LNCaP clone FGC (cell line): ENCODE measurements at regions not wholly inside any gene's neighbourhood (a gene's known extent, or its start where the extent isn't known, plus 50 kb on each side); places are given as distances from the start of the nearest gene placed in this dataset.

Source experiments
- DNase-seq: peaks from one replicate; pipeline ENCODE4 v3.0.0-alpha.2; 2011; ENCODE audit warnings: low read depth
- H3K4me3 ChIP-seq: 2 replicates; pipeline ENCODE4 v1.5.1; 2011; ENCODE audit warnings: mild to moderate bottlenecking, low read depth, low read length, control low read depth
- CTCF ChIP-seq: IDR thresholded peaks from 2 replicates; pipeline ENCODE4 v1.5.1; 2012; ENCODE audit warnings: mild to moderate bottlenecking; ENCODE audit not compliant: control insufficient read depth, insufficient read depth; ENCODE audit errors: extremely low read depth

GRCh38 chr15:38622908-38623307 lies 58.3 kb upstream of the RASGRP1 start:
- TF ChIP-seq CTCF, result no peak
- DNase-seq, result no peak
- H3K4me3 ChIP-seq, result no peak overlapping the region

GRCh38 chr15:38623744-38624143 lies 59.1 kb upstream of the RASGRP1 start:
- no peak for TF ChIP-seq CTCF
- DNase-seq, result no peak
- no peak overlapping the region for H3K4me3 ChIP-seq

- TF ChIP-seq CTCF, result no peak
- no peak overlapping the region for H3K4me3 ChIP-seq
- DNase-seq, result no peak
Measured at GRCh38 chr15:38624244-38625205, 59.9 kb upstream of the RASGRP1 start.

- no peak for DNase-seq
- no peak for TF ChIP-seq CTCF
- H3K4me3 ChIP-seq, result no peak overlapping the region
Measured at GRCh38 chr15:38625886-38626285, 61.3 kb upstream of the RASGRP1 start.

GRCh38 chr15:38626443-38627050 lies 61.9 kb upstream of the RASGRP1 start:
- TF ChIP-seq CTCF, result no peak
- no peak for DNase-seq
- no peak overlapping the region for H3K4me3 ChIP-seq

GRCh38 chr15:38627689-38628277 lies 63.2 kb upstream of the RASGRP1 start:
- no peak overlapping the region for H3K4me3 ChIP-seq
- TF ChIP-seq CTCF, result no peak
- DNase-seq, result no peak
